ENCODE measurements at regions not wholly inside any gene's neighbourhood (a gene's known extent, or its start where the extent isn't known, plus 50 kb on each side); places are given as distances from the start of the nearest gene placed in this dataset.

DNA sequence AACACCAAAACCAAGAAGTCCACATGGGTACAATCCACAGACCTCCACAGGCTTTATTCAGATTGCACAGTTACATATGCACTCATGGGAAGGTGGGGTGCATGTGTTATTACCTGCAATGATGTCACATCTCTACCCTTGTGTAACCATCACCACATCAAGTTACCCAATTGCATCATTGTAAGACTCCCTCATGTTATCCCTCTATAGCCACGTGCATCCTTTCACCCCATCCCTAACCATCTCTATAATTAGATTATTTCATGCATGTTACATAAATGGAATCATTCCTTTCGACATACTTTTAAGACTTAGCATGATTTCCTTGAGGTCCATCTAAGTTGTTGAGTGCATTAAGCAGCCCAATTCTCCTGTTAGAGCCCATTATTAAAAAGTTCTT, 408.2 kb upstream of the C16orf82 start:
- no peak for DNase-seq (ENCODE audit: low read depth in 2 of 2)
- no peak overlapping the region for H2AFZ ChIP-seq (ENCODE audit: low read length)
- H3K9me3 ChIP-seq (ENCODE audit: control insufficient read depth, insufficient read depth, low read depth, low read length) = no peaks in the 10 kb centered on the region
- no peak overlapping the region for H3K4me3 ChIP-seq (replicated peaks in 1 of 4; ENCODE audit: control extremely low read depth in 1 of 4, insufficient read depth in 1 of 4, low read depth in 3 of 4, low read length in 4 of 4)
- no peaks in the 10 kb centered on the region for H4K20me1 ChIP-seq (ENCODE audit: control insufficient read depth, extremely low read depth, insufficient read depth, low read length)
- no peaks in the 10 kb centered on the region for H3K27me3 ChIP-seq (ENCODE audit: control insufficient read depth, insufficient read depth, low read length)
- H3K4me2 ChIP-seq (ENCODE audit: extremely low read depth, insufficient read depth, low read length) = no peak overlapping the region
- no peaks in the 10 kb centered on the region for H3K4me1 ChIP-seq (ENCODE audit: control insufficient read depth, extremely low read depth, insufficient read depth, low read length)
- H3K79me2 ChIP-seq (ENCODE audit: control insufficient read depth, insufficient read depth, low read length) = no peaks in the 10 kb centered on the region
- H3K9ac ChIP-seq (ENCODE audit: insufficient read depth, low read length) = no peak overlapping the region
- H3K36me3 ChIP-seq (ENCODE audit: control insufficient read depth, insufficient read depth, low read length) = no peaks in the 10 kb centered on the region
- no peak overlapping the region for H3K27ac ChIP-seq (ENCODE audit: insufficient read depth, low read length)
- TF ChIP-seq, protein P1, sequence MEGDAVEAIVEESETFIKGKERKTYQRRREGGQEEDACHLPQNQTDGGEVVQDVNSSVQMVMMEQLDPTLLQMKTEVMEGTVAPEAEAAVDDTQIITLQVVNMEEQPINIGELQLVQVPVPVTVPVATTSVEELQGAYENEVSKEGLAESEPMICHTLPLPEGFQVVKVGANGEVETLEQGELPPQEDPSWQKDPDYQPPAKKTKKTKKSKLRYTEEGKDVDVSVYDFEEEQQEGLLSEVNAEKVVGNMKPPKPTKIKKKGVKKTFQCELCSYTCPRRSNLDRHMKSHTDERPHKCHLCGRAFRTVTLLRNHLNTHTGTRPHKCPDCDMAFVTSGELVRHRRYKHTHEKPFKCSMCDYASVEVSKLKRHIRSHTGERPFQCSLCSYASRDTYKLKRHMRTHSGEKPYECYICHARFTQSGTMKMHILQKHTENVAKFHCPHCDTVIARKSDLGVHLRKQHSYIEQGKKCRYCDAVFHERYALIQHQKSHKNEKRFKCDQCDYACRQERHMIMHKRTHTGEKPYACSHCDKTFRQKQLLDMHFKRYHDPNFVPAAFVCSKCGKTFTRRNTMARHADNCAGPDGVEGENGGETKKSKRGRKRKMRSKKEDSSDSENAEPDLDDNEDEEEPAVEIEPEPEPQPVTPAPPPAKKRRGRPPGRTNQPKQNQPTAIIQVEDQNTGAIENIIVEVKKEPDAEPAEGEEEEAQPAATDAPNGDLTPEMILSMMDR (conservative IDR thresholded peaks at IDR 0.05 in 1 of 2, IDR thresholded peaks at IDR 0.05 in 1 of 2; ENCODE audit: low read depth in 1 of 2, low read length in 2 of 2) = no peak
- no peak for TF ChIP-seq EZH2 (IDR thresholded peaks at IDR 0.05; ENCODE audit: low read length, missing control alignments)

DNA sequence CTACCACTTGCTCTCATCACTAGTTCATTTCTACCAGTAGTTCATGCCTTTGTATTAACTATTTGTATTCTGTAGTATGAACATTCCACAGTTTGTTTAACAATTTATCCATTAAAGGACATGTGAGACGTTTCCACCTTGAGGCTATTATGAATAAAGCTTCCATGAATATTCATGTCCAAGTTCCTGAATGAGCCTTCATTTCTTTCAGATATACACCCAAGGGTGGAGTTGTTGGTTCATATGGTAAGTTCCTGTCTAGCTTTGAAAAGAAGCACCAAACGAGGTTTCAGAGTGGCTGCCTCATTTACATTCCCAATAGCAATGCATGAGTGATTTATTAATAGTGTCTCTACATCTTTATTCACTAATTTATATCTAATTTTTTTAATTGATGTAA, 407.8 kb upstream of the C16orf82 start:
- H3K27me3 ChIP-seq (ENCODE audit: control insufficient read depth, insufficient read depth, low read length) = no peaks in the 10 kb centered on the region
- no peak for DNase-seq (ENCODE audit: low read depth in 2 of 2)
- no peaks in the 10 kb centered on the region for H3K4me1 ChIP-seq (ENCODE audit: control insufficient read depth, extremely low read depth, insufficient read depth, low read length)
- no peak overlapping the region for H2AFZ ChIP-seq (ENCODE audit: low read length)
- H3K27ac ChIP-seq (ENCODE audit: insufficient read depth, low read length) = no peak overlapping the region
- H3K4me3 ChIP-seq (replicated peaks in 1 of 4; ENCODE audit: control extremely low read depth in 1 of 4, insufficient read depth in 1 of 4, low read depth in 3 of 4, low read length in 4 of 4) = no peak overlapping the region
- no peaks in the 10 kb centered on the region for H3K9me3 ChIP-seq (ENCODE audit: control insufficient read depth, insufficient read depth, low read depth, low read length)
- no peaks in the 10 kb centered on the region for H3K79me2 ChIP-seq (ENCODE audit: control insufficient read depth, insufficient read depth, low read length)
- TF ChIP-seq, protein P1 (conservative IDR thresholded peaks at IDR 0.05 in 1 of 2, IDR thresholded peaks at IDR 0.05 in 1 of 2; ENCODE audit: low read depth in 1 of 2, low read length in 2 of 2) = no peak
- TF ChIP-seq EZH2 (IDR thresholded peaks at IDR 0.05; ENCODE audit: low read length, missing control alignments) = no peak
- no peaks in the 10 kb centered on the region for H3K36me3 ChIP-seq (ENCODE audit: control insufficient read depth, insufficient read depth, low read length)
- H3K4me2 ChIP-seq (ENCODE audit: extremely low read depth, insufficient read depth, low read length) = no peak overlapping the region
- H4K20me1 ChIP-seq (ENCODE audit: control insufficient read depth, extremely low read depth, insufficient read depth, low read length) = no peaks in the 10 kb centered on the region
- H3K9ac ChIP-seq (ENCODE audit: insufficient read depth, low read length) = no peak overlapping the region

DNA sequence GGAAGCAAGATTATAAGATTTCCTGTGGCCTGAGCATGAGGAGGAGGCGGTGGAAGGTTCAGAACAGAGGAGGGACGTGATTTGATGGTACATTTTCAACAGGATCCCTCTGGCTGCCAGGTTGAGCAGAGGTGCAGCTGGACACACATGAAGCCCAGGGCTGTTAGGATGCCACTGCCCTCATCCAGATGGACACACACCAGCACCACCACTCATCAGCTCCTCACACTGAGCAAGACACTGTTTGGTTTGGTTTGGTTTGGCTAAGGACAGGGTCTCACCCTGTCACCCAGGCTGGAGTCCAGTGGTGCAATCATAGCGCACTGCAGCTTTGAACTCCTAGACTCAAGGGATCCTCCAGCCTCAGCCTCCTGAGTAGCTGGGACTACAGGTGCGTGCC, 402.6 kb upstream of the C16orf82 start:
- H3K27me3 ChIP-seq (ENCODE audit: control insufficient read depth, insufficient read depth, low read length) = no peaks in the 10 kb centered on the region
- H4K20me1 ChIP-seq (ENCODE audit: control insufficient read depth, extremely low read depth, insufficient read depth, low read length) = no peaks in the 10 kb centered on the region
- H3K4me1 ChIP-seq (ENCODE audit: control insufficient read depth, extremely low read depth, insufficient read depth, low read length) = no peaks in the 10 kb centered on the region
- no peaks in the 10 kb centered on the region for H3K79me2 ChIP-seq (ENCODE audit: control insufficient read depth, insufficient read depth, low read length)
- H3K36me3 ChIP-seq (ENCODE audit: control insufficient read depth, insufficient read depth, low read length) = no peaks in the 10 kb centered on the region
- H3K4me3 ChIP-seq (replicated peaks in 1 of 4; ENCODE audit: control extremely low read depth in 1 of 4, insufficient read depth in 1 of 4, low read depth in 3 of 4, low read length in 4 of 4) = no peak overlapping the region
- H3K27ac ChIP-seq (ENCODE audit: insufficient read depth, low read length) = no peak overlapping the region
- H3K9me3 ChIP-seq (ENCODE audit: control insufficient read depth, insufficient read depth, low read depth, low read length) = no peaks in the 10 kb centered on the region
- H2AFZ ChIP-seq (ENCODE audit: low read length) = no peak overlapping the region
- TF ChIP-seq, protein P1 (conservative IDR thresholded peaks at IDR 0.05 in 1 of 2, IDR thresholded peaks at IDR 0.05 in 1 of 2; ENCODE audit: low read depth in 1 of 2, low read length in 2 of 2) = no peak
- no peak for DNase-seq (ENCODE audit: low read depth in 2 of 2)
- no peak overlapping the region for H3K9ac ChIP-seq (ENCODE audit: insufficient read depth, low read length)
- H3K4me2 ChIP-seq (ENCODE audit: extremely low read depth, insufficient read depth, low read length) = no peak overlapping the region

All from fibroblast of lung (primary cell).